ENCODE measurements at regions not wholly inside any gene's neighbourhood (a gene's known extent, or its start where the extent isn't known, plus 50 kb on each side); places are given as distances from the start of the nearest gene placed in this dataset.
"Not testable (repeated sequence)": the region's sequence is repeated elsewhere in the genome, so short reads cannot be mapped to it uniquely, and the experiment has no call there.

DNA sequence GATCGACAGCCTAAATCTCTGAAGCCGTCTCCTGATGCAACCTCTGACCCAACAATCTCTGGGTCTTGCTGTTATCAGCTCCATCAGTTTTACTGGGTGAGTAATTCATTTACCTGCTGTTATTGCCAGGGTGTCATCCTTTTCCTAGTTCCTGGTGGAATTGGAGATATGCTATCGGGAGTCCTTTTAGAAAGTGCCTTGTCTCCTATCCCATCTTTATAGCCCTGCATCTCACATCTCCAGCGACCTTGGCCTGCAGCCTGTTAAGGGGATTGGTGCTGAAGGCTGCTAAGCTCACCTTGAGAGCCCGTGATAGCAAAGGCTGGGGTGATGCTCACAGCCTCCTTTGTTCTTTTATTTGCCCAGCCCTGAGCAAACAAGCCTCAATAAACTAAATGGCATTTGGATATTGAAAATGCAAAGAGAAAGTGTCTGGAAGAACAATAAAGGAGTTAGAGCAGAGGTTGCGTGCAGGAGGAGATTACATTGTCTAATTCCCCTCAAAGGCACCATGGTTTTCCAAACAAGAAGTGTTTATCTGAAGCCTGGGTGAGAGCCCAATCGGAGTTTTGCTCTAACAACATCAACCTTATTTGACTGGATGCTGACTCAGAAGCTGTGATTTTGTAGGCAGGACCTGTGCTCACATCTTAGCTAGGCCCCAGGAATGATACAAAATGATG lies 101.8 kb downstream of the RPLP1 start:
- no peak for DNase-seq (ENCODE audit: low spot score)

- DNase-seq (ENCODE audit: low spot score): no peak
Measured at GRCh38 chr15:69555080-69555479, 102.5 kb downstream of the RPLP1 start.

DNA sequence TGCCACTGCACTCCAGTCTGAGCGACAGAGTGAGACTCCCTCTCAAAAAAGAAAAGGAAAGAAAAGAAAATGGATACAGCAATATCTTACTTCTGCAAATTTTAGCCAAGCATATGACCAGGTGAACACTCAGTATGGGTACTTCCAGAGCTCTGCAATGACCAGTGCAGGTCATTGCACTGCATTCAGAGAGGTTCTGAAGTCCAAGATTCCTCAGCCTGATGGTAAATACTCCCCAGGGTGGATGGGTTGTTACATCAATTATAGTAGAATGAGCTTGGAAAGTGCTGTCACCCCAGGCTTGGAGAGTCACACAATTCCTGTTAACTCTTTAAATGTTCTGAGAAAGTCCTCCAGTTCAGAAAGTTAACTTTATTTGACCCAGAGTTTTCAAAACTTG lies 103.7 kb downstream of the RPLP1 start:
- no peak for DNase-seq (ENCODE audit: low spot score)

DNA sequence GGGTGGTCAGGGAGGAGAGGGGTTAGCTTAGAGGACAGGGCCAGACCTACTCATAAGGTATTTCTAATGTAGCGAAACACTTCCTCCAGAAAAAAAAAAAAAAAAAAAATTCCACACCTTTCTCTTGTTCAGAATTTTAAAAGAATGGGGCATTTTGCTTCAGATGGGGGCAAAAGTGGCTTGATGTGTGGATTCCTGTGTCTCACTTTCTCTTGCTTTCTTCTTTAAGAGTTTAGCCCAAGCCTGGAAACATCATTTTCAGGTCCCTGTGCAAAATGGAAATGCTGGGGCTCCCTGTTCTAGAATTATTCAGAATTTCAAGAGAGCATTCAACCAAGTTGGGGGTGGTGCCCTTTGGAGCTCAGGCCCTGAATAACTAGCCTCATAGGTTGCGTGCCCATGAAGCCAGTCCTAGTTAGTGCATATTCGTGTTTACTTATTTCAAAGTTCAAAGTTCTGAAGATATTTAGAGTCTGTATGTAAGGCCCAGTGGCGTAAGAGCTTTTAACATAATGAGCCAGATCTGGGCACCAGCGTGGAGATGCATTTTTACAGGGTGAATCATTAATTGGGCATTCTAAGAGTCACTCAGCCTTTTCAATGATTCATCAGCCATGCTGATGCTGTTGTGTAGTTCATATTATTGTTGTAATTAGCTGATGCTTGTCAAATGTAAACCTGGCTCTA lies 104.5 kb downstream of the RPLP1 start:
- no peak for DNase-seq (ENCODE audit: low spot score)

GRCh38 chr15:69557707-69558409 lies 105.2 kb downstream of the RPLP1 start:
- no peak for DNase-seq (ENCODE audit: low spot score)

DNA sequence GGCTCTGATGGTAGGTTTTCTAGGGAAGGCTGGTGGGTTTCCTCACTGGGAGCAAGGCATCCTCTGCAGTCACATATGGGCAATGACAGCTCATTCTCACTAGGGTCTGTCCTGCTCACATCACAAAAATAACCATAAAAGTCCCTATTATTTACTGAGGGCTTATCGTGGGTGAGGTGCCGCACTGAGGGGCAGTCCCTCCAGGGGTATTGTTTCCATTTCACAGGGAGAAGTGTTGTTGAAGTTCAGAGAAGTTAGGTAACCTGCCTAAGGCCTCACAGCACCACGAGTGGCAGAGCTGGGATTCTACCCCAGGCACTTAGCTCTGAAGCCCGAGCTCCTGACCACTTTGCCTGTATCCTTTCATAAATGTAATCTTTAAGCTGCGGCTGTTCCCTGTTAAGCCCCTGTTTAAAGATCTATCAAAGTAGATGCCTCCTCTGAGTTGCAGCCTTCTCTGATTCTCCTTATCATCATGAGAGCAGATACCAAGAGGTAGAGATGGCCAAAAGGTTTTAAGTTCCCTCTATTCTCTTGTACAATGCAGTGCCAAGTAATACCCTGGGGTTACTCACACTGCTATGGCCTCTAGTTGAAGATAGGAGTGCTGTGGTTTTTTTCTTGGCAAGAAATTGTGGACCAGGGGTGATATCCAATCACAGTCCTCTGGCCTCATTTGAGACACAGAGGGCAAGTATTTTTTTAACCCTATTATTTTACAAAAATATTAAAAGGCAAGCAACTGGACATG lies 107.0 kb downstream of the RPLP1 start:
- no peak for DNase-seq (ENCODE audit: low spot score)

- DNase-seq (ENCODE audit: low spot score): no peak
Measured at GRCh38 chr15:69561071-69561784, 108.6 kb downstream of the RPLP1 start.

- no peak for DNase-seq (ENCODE audit: low spot score)
Measured at GRCh38 chr15:69562116-69562515, 109.5 kb downstream of the RPLP1 start.

- DNase-seq (ENCODE audit: low spot score): no peak
Measured at GRCh38 chr15:69562564-69562963, 109.9 kb downstream of the RPLP1 start.

- no peak for DNase-seq (ENCODE audit: low spot score)
Measured at GRCh38 chr15:69565066-69565655, 112.5 kb downstream of the RPLP1 start.

- not testable (repeated sequence) for DNase-seq (ENCODE audit: low spot score)
Measured at GRCh38 chr15:69567238-69567760, 114.7 kb downstream of the RPLP1 start.

DNA sequence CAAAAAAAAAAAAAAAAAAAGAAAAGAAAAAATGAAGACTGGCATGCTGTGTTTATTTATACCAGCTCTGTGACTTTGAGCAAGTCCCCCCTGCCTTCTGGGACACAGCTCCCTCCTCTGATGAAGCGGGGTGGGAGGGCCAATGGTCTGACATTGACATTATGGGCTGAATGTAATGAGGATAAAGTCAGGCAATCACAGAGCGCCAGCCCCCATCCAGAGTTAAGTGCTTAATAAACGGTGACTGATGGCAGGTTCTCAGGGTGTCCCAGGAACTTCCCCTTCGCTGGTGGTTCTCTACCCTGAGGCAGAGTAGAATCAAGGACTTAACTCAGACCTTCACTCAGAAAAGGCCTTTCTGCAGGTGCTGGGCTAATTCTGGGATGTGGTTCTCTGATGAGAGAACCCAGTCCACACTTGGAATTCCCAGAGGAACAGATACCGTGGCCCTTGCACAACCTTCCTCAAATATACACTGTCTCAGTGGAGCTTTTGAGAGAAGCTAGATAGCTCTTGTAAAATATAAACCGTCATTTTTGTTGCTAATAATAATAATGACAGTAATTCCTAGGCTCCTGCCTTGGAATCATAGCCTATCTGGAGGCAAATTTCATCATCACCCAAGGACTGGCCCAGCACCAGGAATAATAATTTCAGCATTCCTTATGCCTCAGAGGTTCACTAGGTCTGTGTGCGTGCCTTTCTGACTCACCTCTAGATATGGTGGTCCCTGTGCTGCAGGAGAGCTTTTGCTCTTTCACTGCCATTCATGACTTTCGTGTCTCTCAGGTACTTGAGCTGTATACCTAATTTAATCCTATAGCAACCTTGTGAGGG lies 115.8 kb downstream of the RPLP1 start:
- no peak for DNase-seq (ENCODE audit: low spot score)

DNA sequence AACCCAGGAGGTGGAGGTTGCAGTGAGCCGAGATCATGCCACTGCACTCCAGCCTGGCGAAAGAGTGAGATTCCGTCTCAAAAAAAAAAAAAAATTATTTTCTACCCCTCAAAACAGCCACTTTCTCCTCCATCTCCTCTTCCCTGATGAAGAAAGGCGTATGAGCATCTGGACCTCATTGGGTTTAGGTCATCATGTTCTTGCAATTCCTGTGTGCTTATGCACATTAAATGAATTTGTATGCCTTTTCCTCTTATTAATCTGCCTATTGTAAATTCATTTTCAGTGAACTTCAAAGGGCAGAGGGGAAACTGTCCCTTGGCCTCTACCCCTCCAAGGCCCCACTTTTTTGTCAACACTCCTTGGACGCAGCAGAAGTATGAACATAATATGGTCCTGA lies 117.8 kb downstream of the RPLP1 start:
- DNase-seq (ENCODE audit: low spot score): no peak

GRCh38 chr15:69570997-69571396 lies 118.4 kb downstream of the RPLP1 start:
- no peak for DNase-seq (ENCODE audit: low spot score)

- not testable (repeated sequence) for DNase-seq (ENCODE audit: low spot score)
Measured at GRCh38 chr15:69573278-69573677, 120.7 kb downstream of the RPLP1 start.

DNA sequence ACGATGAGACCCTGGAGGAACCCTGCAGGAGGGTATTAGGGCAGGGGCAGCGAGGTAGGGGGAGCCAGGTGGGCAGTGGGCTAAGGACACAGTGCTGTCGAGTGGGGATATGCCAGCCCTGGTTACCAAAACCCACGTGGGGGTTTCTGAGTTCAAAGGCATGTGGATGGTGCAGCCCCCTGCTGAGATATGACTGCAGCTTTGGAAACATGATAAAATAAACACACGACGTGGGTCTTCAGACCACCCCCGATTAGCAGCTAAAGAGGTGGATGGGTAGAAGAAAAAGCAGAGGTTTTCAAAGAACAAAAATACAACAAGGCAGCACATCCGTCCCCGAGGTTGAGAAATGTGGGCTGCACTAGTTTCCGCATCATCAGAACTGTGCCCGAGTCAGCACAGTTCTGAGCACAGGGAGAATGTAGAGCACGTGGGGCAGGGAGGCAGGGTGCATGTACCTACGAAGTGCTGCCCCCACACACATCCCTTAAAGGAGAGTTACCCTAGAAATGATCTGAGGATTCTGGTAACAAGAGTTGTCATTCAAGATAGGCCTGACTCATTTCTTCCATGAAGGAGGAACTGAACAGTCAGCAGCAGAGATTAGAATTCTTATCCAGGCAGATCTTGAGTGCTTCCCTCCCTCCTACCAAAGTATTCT lies 121.3 kb downstream of the RPLP1 start:
- DNase-seq (ENCODE audit: low spot score): no peak

DNA sequence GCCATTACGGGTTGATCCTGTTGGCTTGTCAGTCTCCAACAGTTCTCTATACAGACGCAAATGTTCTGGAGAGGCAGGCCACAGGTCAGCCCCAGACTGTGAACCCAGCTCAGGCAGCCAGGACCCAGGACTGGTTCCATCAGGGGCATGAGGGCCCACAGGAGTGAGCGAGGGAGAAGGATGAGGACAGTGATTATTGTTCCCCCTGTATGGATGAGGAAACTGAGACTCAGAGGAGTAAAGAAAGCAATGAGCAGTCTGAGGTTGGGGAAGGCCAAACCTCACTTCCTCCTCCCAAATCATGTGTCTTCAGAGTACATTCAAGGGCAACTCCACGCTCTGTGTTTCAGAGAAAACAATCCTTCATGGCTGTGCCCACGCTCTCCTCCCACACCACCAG lies 121.9 kb downstream of the RPLP1 start:
- DNase-seq (ENCODE audit: low spot score): no peak

DNA sequence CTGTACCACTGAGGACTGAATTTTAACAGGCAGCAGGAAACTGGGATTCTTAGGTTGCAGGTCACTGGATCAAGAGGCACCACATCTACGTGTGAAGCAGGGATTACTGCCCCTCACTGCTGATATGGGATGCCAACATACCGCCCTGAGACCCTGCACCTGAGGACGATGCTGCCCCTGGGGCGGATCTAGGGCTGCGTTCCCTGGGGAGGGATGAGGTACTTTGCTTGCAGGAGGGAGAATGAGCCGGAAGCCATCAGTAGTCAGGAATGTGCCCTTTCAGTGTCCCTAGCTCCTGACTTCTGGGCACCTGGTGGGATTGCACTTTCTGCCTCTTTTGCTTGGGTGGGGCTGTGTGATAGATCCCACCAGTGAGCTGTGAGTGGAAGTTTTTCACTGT lies 122.8 kb downstream of the RPLP1 start:
- DNase-seq (ENCODE audit: low spot score): no peak

- DNase-seq (ENCODE audit: low spot score): peak; percentile 18
Measured at GRCh38 chr15:69576035-69576526, 123.5 kb downstream of the RPLP1 start.

DNA sequence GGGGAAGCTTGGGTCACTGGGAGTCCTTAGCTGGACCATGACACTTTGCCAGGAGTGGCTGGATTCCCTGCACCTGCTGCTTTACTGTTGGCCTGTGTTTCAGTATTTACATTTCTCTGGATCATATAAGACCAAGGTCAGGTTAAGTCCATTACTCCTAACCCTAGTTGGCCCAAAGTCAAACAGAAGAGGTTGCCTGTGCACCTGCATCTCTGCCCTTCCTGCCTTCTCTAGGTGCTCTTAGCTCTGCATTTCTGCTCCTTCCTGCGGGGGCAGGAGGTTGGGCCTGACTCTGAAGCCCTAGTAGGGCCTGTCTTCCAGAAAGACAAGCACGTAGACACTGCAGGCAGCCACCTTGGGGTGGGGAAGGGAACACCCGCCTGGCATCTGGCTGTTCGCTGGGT lies 124.3 kb downstream of the RPLP1 start:
- DNase-seq (ENCODE audit: low spot score): no peak

All from cerebellar cortex (tissue), 1 donor.